A549 (cell line): ENCODE measurements at regions not wholly inside any gene's neighbourhood (a gene's known extent, or its start where the extent isn't known, plus 50 kb on each side); places are given as distances from the start of the nearest gene placed in this dataset.

Experiments used
- BHLHE40 ChIP-seq: IDR thresholded peaks from 2 replicates; pipeline ENCODE4 v1.6.1; 2012; ENCODE audit warnings: low read depth, low read length, inconsistent platforms
- EP300 ChIP-seq, 2 experiments: fragments of >200 bp; sonication (Bioruptor Twin); formaldehyde crosslinking; IDR thresholded peaks; 2 replicates in 1 of 2; 3 replicates in 1 of 2; pipeline ENCODE4 v1.6.1; 2016 to 2017
- HOXA7 ChIP-seq: fragments of 250-450 bp; sonication (Bioruptor Pico); IDR thresholded peaks from 2 replicates; pipeline ENCODE4 v1.5.0; 2020; ENCODE audit warnings: mild to moderate bottlenecking, moderate library complexity
- NR3C1 ChIP-seq: fragments of >200 bp; sonication (Bioruptor Twin); formaldehyde crosslinking; IDR thresholded peaks from 3 replicates; pipeline ENCODE4 v1.6.1; 2017
- POLR2A ChIP-seq: IDR thresholded peaks from 2 replicates; pipeline ENCODE4 v1.6.1; 2012; ENCODE audit warnings: mild to moderate bottlenecking, low read length
- RARB ChIP-seq: fragments of 250-450 bp; sonication (Bioruptor Pico); IDR thresholded peaks from 2 replicates; pipeline ENCODE4 v1.8.0; 2021; ENCODE audit warnings: mild to moderate bottlenecking, moderate library complexity
- RCOR1 ChIP-seq: fragments of 150-350 bp; IDR thresholded peaks from 2 replicates; pipeline ENCODE4 v1.6.1; 2014; ENCODE audit warnings: antibody characterized with exemption, low read length, low read depth
- SREBF2 ChIP-seq: fragments of 450-650 bp; IDR thresholded peaks from 2 replicates; pipeline ENCODE4 v1.6.1; 2014; ENCODE audit warnings: mild to moderate bottlenecking, moderate library complexity
- ZFP36 ChIP-seq: fragments of 450-650 bp; IDR thresholded peaks from 2 replicates; pipeline ENCODE4 v1.6.1; 2014; ENCODE audit warnings: borderline replicate concordance; ENCODE audit not compliant: partially characterized antibody
- TF ChIP-seq, protein P1 (sequence below): fragments of >200 bp; sonication (Bioruptor Twin); formaldehyde crosslinking; IDR thresholded peaks from 3 replicates; pipeline ENCODE4 v1.5.1; 2016
- TF ChIP-seq, protein P2 (sequence below): fragments of 250-450 bp; sonication (Bioruptor Pico); IDR thresholded peaks from 2 replicates; pipeline ENCODE4 v1.5.0; 2021; ENCODE audit warnings: mild to moderate bottlenecking, moderate library complexity, borderline replicate concordance
- TF ChIP-seq, protein P3 (sequence below): IDR thresholded peaks from 2 replicates; pipeline ENCODE4 v1.6.1; 2012

DNA sequence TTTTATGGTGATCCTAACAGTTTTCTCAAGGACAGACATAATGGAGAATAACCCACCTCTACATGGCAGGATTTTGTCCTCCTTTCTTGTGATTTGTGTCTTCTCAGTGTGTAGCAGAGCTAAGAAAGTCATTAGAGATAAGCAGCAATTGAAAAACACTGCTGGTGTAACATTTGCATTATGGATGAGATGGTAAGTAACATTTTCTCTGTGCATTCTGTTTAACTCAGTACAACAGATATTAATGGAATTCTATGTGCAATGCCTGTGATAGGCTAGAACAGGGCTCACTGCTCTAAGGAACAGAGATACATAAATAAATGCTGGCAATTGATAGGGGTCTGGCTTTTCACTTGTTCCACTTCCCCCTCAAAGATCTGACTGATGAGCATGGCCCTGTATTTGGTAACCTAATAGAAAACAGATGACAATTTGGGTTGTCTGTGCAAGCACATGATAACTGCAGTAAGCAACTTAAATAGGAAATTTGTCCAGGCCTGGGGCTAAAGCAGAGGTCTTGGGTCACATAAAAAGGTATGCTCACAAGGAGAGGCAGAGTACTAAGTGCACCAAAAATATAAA, 560.3 kb upstream of the POM121L12 start:
- TF ChIP-seq BHLHE40 (no peak), RARB (CRISPR knock-in tag) (no peak), NR3C1 (no peak), RCOR1 (no peak), SREBF2 (no peak), HOXA7 (CRISPR knock-in tag) (no peak), POLR2A (no peak), EP300 (IDR thresholded peaks at IDR 0.05) (no peak), ZFP36 (no peak)
- TF ChIP-seq, protein P1, sequence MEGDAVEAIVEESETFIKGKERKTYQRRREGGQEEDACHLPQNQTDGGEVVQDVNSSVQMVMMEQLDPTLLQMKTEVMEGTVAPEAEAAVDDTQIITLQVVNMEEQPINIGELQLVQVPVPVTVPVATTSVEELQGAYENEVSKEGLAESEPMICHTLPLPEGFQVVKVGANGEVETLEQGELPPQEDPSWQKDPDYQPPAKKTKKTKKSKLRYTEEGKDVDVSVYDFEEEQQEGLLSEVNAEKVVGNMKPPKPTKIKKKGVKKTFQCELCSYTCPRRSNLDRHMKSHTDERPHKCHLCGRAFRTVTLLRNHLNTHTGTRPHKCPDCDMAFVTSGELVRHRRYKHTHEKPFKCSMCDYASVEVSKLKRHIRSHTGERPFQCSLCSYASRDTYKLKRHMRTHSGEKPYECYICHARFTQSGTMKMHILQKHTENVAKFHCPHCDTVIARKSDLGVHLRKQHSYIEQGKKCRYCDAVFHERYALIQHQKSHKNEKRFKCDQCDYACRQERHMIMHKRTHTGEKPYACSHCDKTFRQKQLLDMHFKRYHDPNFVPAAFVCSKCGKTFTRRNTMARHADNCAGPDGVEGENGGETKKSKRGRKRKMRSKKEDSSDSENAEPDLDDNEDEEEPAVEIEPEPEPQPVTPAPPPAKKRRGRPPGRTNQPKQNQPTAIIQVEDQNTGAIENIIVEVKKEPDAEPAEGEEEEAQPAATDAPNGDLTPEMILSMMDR = no peak
- TF ChIP-seq, protein P2, sequence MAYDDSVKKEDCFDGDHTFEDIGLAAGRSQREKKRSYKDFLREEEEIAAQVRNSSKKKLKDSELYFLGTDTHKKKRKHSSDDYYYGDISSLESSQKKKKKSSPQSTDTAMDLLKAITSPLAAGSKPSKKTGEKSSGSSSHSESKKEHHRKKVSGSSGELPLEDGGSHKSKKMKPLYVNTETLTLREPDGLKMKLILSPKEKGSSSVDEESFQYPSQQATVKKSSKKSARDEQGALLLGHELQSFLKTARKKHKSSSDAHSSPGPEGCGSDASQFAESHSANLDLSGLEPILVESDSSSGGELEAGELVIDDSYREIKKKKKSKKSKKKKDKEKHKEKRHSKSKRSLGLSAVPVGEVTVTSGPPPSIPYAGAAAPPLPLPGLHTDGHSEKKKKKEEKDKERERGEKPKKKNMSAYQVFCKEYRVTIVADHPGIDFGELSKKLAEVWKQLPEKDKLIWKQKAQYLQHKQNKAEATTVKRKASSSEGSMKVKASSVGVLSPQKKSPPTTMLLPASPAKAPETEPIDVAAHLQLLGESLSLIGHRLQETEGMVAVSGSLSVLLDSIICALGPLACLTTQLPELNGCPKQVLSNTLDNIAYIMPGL = no peak
- TF ChIP-seq, protein P3, sequence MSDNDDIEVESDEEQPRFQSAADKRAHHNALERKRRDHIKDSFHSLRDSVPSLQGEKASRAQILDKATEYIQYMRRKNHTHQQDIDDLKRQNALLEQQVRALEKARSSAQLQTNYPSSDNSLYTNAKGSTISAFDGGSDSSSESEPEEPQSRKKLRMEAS = no peak
